Right lobe of liver (tissue), 6 donors: ENCODE measurements at regions not wholly inside any gene's neighbourhood (a gene's known extent, or its start where the extent isn't known, plus 50 kb on each side); places are given as distances from the start of the nearest gene placed in this dataset.

ENCODE experiments used
- ATAC-seq, 4 donors: fragments of 200-7000 bp; cut with Tn5 transposase; one replicate each; pipeline ENCODE4 v1.9.1; 2020; ENCODE audit warnings: mild to moderate bottlenecking in 4 of 4, moderate library complexity in 4 of 4
- DNase-seq, 3 donors: peaks; one replicate each; pipeline ENCODE4 v3.0.0-alpha.2; 2020
- H3K27ac ChIP-seq, 3 donors: fragments of 200-600 bp; one replicate each; pipeline ENCODE4 v1.8.0; 2022
- H3K27me3 ChIP-seq, 2 donors: fragments of 200-600 bp; one replicate each; pipeline ENCODE4 v1.8.0; 2022
- H3K36me3 ChIP-seq, 4 donors: fragments of 200-600 bp; sonication (generic) in 1 of 4; one replicate each; pipeline versions ENCODE4 v1.5.1 to v1.8.0; 2017 to 2022; ENCODE audit warnings: control low read depth in 1 of 4
- H3K4me1 ChIP-seq, 4 donors: fragments of 200-600 bp; sonication (generic) in 1 of 4; one replicate each; pipeline versions ENCODE4 v1.5.1 to v1.8.0; 2017 to 2022; ENCODE audit warnings: control low read depth in 1 of 4
- H3K4me3 ChIP-seq, 3 donors: fragments of 200-600 bp; one replicate each; pipeline ENCODE4 v1.8.0; 2022
- H3K9me3 ChIP-seq, 4 donors: fragments of 200-600 bp; sonication (generic) in 1 of 4; one replicate each; pipeline versions ENCODE4 v1.5.1 to v1.8.0; 2017 to 2022; ENCODE audit warnings: control low read depth in 1 of 4
- CTCF ChIP-seq, 4 donors: fragments of 200-600 bp in 3 of 4; fragments of 450-650 bp in 1 of 4; IDR thresholded peaks; one replicate each; pipeline versions ENCODE4 v1.5.1 to v1.8.0; 2016 to 2022; ENCODE audit warnings: antibody characterized with exemption in 4 of 4, mild to moderate bottlenecking in 2 of 4
- POLR2A ChIP-seq: fragments of 450-650 bp; IDR thresholded peaks from one replicate; pipeline ENCODE4 v1.6.1; 2017; ENCODE audit warnings: antibody characterized with exemption, mild to moderate bottlenecking
- WGBS: methylation state at CpG from one replicate; pipeline ENCODE4 v1.1.6; 2018; ENCODE audit warnings: low coverage, low lambda C conversion rate; ENCODE audit not compliant: insufficient coverage; ENCODE audit errors: missing lambda C conversion rate; 5-methylcytosine and 5-hydroxymethylcytosine counted together
- intact Hi-C, 2 donors: fragments of 100-400 bp; cut with DNase I; formaldehyde crosslinking; loops; one replicate each; pipeline versions ENCODE4 v1.11.2 to v1.14.1; 2022
- donor health status: DM: no; HTN: yes; CAD: no.
- donor health status: DM: no; HTN: no; CAD: no.
- donor health status: DM: no; HTN: no; CAD: no.
- donor health status: DM: no; HTN: yes; CAD: no.
- donor health status: DM: no; HTN: yes; CAD: no.

GRCh38 chr6:98458708-98459107, 375.7 kb upstream of the POU3F2 start:
- no peak for TF ChIP-seq CTCF (IDR thresholded peaks at IDR 0.05)
- TF ChIP-seq POLR2A: no peak
- no peak overlapping the region for H3K4me3 ChIP-seq

GRCh38 chr6:98463038-98464000, 371.1 kb upstream of the POU3F2 start:
- TF ChIP-seq POLR2A (no peak), CTCF (IDR thresholded peaks at IDR 0.05) (no peak)
- intact Hi-C loops: no loop called here
- 73% methylated on average over 12 of the region's 12 CpGs for WGBS
- H3K27ac ChIP-seq: no peak overlapping the region
- no peaks in the 10 kb centered on the region for H3K36me3 ChIP-seq
- H3K4me3 ChIP-seq: no peak overlapping the region
- no peaks in the 10 kb centered on the region for H3K9me3 ChIP-seq
- ATAC-seq (no peak), DNase-seq (no peak)
- no peaks in the 10 kb centered on the region for H3K27me3 ChIP-seq
- no peaks in the 10 kb centered on the region for H3K4me1 ChIP-seq

More at GRCh38 chr6:98458708-98459107, 375.7 kb upstream of the POU3F2 start:
- intact Hi-C loops: no loop called here
- no peak for ATAC-seq
- H3K27me3 ChIP-seq: no peaks in the 10 kb centered on the region
- no peak for DNase-seq
- 50% methylated on average over 2 of the region's 2 CpGs for WGBS
- no peak overlapping the region for H3K27ac ChIP-seq
- H3K9me3 ChIP-seq: no peaks in the 10 kb centered on the region
- no peaks in the 10 kb centered on the region for H3K36me3 ChIP-seq
- H3K4me1 ChIP-seq: no peaks in the 10 kb centered on the region

GRCh38 chr6:98467091-98467490, 367.3 kb upstream of the POU3F2 start:
- no peaks in the 10 kb centered on the region for H3K4me1 ChIP-seq
- no peak overlapping the region for H3K27ac ChIP-seq
- no peaks in the 10 kb centered on the region for H3K36me3 ChIP-seq
- no peaks in the 10 kb centered on the region for H3K9me3 ChIP-seq
- H3K27me3 ChIP-seq: no peaks in the 10 kb centered on the region
- DNase-seq (no peak), ATAC-seq (no peak)
- WGBS: 39% methylated on average over 2 of the region's 2 CpGs
- H3K4me3 ChIP-seq: no peak overlapping the region
- TF ChIP-seq CTCF (IDR thresholded peaks at IDR 0.05): no peak
- TF ChIP-seq POLR2A: no peak
- intact Hi-C loops: no loop called here

GRCh38 chr6:98467902-98468301, 366.5 kb upstream of the POU3F2 start:
- Histone ChIP-seq H3K4me1 (no peaks in the 10 kb centered on the region), H3K9me3 (no peaks in the 10 kb centered on the region), H3K4me3 (no peak overlapping the region), H3K27ac (no peak overlapping the region), H3K36me3 (no peaks in the 10 kb centered on the region), H3K27me3 (no peaks in the 10 kb centered on the region)
- intact Hi-C loops: no loop called here
- ATAC-seq (no peak), DNase-seq (no peak)
- TF ChIP-seq POLR2A (no peak), CTCF (IDR thresholded peaks at IDR 0.05) (no peak)
- WGBS: 15% methylated on average over 3 of the region's 3 CpGs
